H1 (cell line): ENCODE measurements at regions not wholly inside any gene's neighbourhood (a gene's known extent, or its start where the extent isn't known, plus 50 kb on each side); places are given as distances from the start of the nearest gene placed in this dataset.
A peak's percentile ranks its signal among the peaks of the same experiment; 100 is the strongest.

Source experiments
- CTCF ChIA-PET: fragments of 300-600 bp; sonication (Branson Sonifier 250); formaldehyde crosslinking; loops from one replicate; lab custom pipeline; 2021; ENCODE audit not compliant: partially characterized antibody; lab: Charles Lee
- POLR2A ChIA-PET: fragments of 300-600 bp; sonication (Branson Sonifier 250); formaldehyde crosslinking; loops from one replicate; lab custom pipeline; 2021; ENCODE audit warnings: inconsistent platforms; ENCODE audit not compliant: partially characterized antibody; lab: Charles Lee
- DNase-seq, 2 experiments: peaks; one replicate each; pipeline versions ENCODE4 v3.0.0 to v3.0.0-alpha.2; 2010 to 2022; ENCODE audit warnings: low spot score in 2 of 2, low read depth in 1 of 2, mixed read lengths in 1 of 2
- FAIRE-seq: peaks from 2 replicates; lab custom pipeline; 2011; peaks lifted over from hg19 to GRCh38; lab: Jason Lieb, UNC
- H2AFZ ChIP-seq: 2 replicates; pipeline ENCODE4 v1.8.1; 2012; ENCODE audit warnings: low read length, inconsistent platforms
- H2AK5ac ChIP-seq: 2 replicates; pipeline ENCODE4 v1.6.1; 2013; ENCODE audit warnings: low read depth, low read length
- H2BK120ac ChIP-seq: replicated peaks from 2 replicates; pipeline ENCODE3; 2013; ENCODE audit warnings: low read depth, low read length, inconsistent platforms
- H2BK12ac ChIP-seq: 2 replicates; pipeline ENCODE4 v1.6.1; 2013; ENCODE audit warnings: low read depth, low read length
- H2BK15ac ChIP-seq: 2 replicates; pipeline ENCODE4 v1.6.1; 2013; ENCODE audit warnings: low read length
- H2BK20ac ChIP-seq: 2 replicates; pipeline ENCODE4 v1.6.1; 2013; ENCODE audit warnings: low read length
- H2BK5ac ChIP-seq: 2 replicates; pipeline ENCODE4 v1.6.1; 2013; ENCODE audit warnings: low read depth, low read length
- H3K14ac ChIP-seq: 2 replicates; pipeline ENCODE4 v1.6.1; 2013; ENCODE audit warnings: inconsistent platforms; ENCODE audit not compliant: insufficient read length
- H3K18ac ChIP-seq: 2 replicates; pipeline ENCODE4 v1.6.1; 2013; ENCODE audit warnings: low read length; ENCODE audit errors: extremely low read depth
- H3K23ac ChIP-seq: 2 replicates; pipeline ENCODE4 v1.6.1; 2013; ENCODE audit warnings: inconsistent platforms; ENCODE audit not compliant: insufficient read length
- H3K23me2 ChIP-seq: 2 replicates; pipeline ENCODE4 v1.6.1; 2013; ENCODE audit warnings: low read depth, low read length
- H3K27ac ChIP-seq: 2 replicates; pipeline ENCODE4 v1.6.1; 2011; ENCODE audit warnings: low read depth, low read length, inconsistent platforms
- H3K27me3 ChIP-seq, 4 experiments: replicated peaks in 1 of 4; 1 replicate in 1 of 4; 2 replicates in 3 of 4; pipeline versions ENCODE4 v1.6.1 to v1.8.1; 2011 to 2013; ENCODE audit warnings: low read length in 3 of 4, mild to moderate bottlenecking in 3 of 4, inconsistent platforms in 2 of 4, mixed read lengths in 2 of 4, moderate library complexity in 1 of 4; ENCODE audit not compliant: control insufficient read depth in 3 of 4, insufficient read depth in 3 of 4; ENCODE audit errors: extremely low read depth in 1 of 4
- H3K36me3 ChIP-seq, 4 experiments: 2 replicates each; pipeline versions ENCODE4 v1.6.1 to v1.8.1; 2011 to 2013; ENCODE audit warnings: mild to moderate bottlenecking in 4 of 4, low read length in 3 of 4, moderate library complexity in 2 of 4, control low read depth in 1 of 4, inconsistent platforms in 1 of 4; ENCODE audit not compliant: insufficient read depth in 4 of 4, control insufficient read depth in 2 of 4
- H3K4ac ChIP-seq: replicated peaks from 2 replicates; pipeline ENCODE3; 2013; ENCODE audit warnings: low read length, low read depth, mixed read lengths, inconsistent platforms; ENCODE audit not compliant: insufficient read length
- H3K4me1 ChIP-seq, 4 experiments: replicated peaks in 1 of 4; 1 replicate in 1 of 4; 2 replicates in 3 of 4; pipeline versions ENCODE4 v1.6.1 to v1.8.1; 2011 to 2013; ENCODE audit warnings: low read length in 3 of 4, inconsistent platforms in 2 of 4, mixed read lengths in 1 of 4; ENCODE audit not compliant: insufficient read depth in 4 of 4, control insufficient read depth in 3 of 4
- H3K4me2 ChIP-seq, 2 experiments: 2 replicates each; pipeline versions ENCODE4 v1.6.1 to v1.8.1; 2011 to 2013; ENCODE audit warnings: low read depth in 2 of 2, low read length in 2 of 2, control low read depth in 1 of 2, inconsistent platforms in 1 of 2, mild to moderate bottlenecking in 1 of 2; ENCODE audit not compliant: insufficient read depth in 1 of 2
- H3K4me3 ChIP-seq, 4 experiments: fragments of 200-600, 300-600 bp in 1 of 4; sonication (generic), shearing (Covaris generic), sonication (Bioruptor Twin) in 1 of 4; 2 replicates each; pipeline versions ENCODE4 v1.5.1 to v1.8.1; 2011 to 2016; ENCODE audit warnings: low read length in 4 of 4, low read depth in 3 of 4, control low read depth in 2 of 4, inconsistent platforms in 2 of 4, mild to moderate bottlenecking in 2 of 4, mixed read lengths in 1 of 4, moderate library complexity in 1 of 4; ENCODE audit not compliant: insufficient read depth in 2 of 4; ENCODE audit errors: extremely low read depth in 1 of 4
- H3K56ac ChIP-seq: replicated peaks from 2 replicates; pipeline ENCODE3; 2013; ENCODE audit warnings: low read depth, mild to moderate bottlenecking, mixed read lengths, low read length, inconsistent platforms; ENCODE audit not compliant: insufficient read length
- H3K79me1 ChIP-seq: 2 replicates; pipeline ENCODE4 v1.6.1; 2013; ENCODE audit warnings: low read depth, low read length, control low read depth
- H3K79me2 ChIP-seq, 2 experiments: 2 replicates each; pipeline versions ENCODE4 v1.6.1 to v1.8.1; 2012 to 2013; ENCODE audit warnings: low read length in 2 of 2, mild to moderate bottlenecking in 2 of 2, inconsistent platforms in 1 of 2; ENCODE audit not compliant: insufficient read depth in 2 of 2, control insufficient read depth in 1 of 2
- H3K9ac ChIP-seq, 4 experiments: replicated peaks in 1 of 4; 1 replicate in 1 of 4; 2 replicates in 3 of 4; pipeline versions ENCODE4 v1.6.1 to v1.8.1; 2011 to 2013; ENCODE audit warnings: low read depth in 3 of 4, low read length in 3 of 4, control low read depth in 2 of 4, mild to moderate bottlenecking in 2 of 4, moderate library complexity in 2 of 4, inconsistent platforms in 1 of 4; ENCODE audit errors: extremely low read depth in 1 of 4
- H3K9me3 ChIP-seq, 2 experiments: 2 replicates each; pipeline versions ENCODE4 v1.6.1 to v1.8.1; 2012 to 2013; ENCODE audit warnings: mild to moderate bottlenecking in 2 of 2, moderate library complexity in 2 of 2, control low read depth in 1 of 2, inconsistent platforms in 1 of 2, low read depth in 1 of 2, low read length in 1 of 2, mixed read lengths in 1 of 2; ENCODE audit not compliant: insufficient read depth in 2 of 2
- H4K20me1 ChIP-seq, 2 experiments: replicated peaks in 1 of 2; 2 replicates each; pipeline versions ENCODE3 to v1.8.1; 2011 to 2013; ENCODE audit warnings: inconsistent platforms in 2 of 2, low read length in 2 of 2, mild to moderate bottlenecking in 1 of 2; ENCODE audit not compliant: insufficient read depth in 2 of 2, control insufficient read depth in 1 of 2
- H4K5ac ChIP-seq: 2 replicates; pipeline ENCODE4 v1.6.1; 2013; ENCODE audit warnings: low read length, low read depth, mixed read lengths, inconsistent platforms; ENCODE audit not compliant: insufficient read length
- H4K8ac ChIP-seq: 2 replicates; pipeline ENCODE4 v1.8.0; 2013; ENCODE audit warnings: mild to moderate bottlenecking, moderate library complexity, low read length, inconsistent platforms; ENCODE audit not compliant: insufficient read depth; ENCODE audit errors: extremely low read depth
- H4K91ac ChIP-seq: replicated peaks from 2 replicates; pipeline ENCODE3; 2013; ENCODE audit warnings: low read length, mixed read lengths, inconsistent platforms; ENCODE audit not compliant: insufficient read length
- FOSL1 ChIP-seq: IDR thresholded peaks from 2 replicates; pipeline ENCODE4 v1.6.1; 2011; ENCODE audit warnings: mild to moderate bottlenecking, low read depth, low read length, moderate library complexity; ENCODE audit not compliant: insufficient read depth
- RAD21 ChIP-seq, 2 experiments: IDR thresholded peaks in 1 of 2; conservative IDR thresholded peaks in 1 of 2; 2 replicates each; pipeline ENCODE4 v1.6.1; 2011; ENCODE audit warnings: low read depth in 2 of 2, low read length in 2 of 2, improper control_type of control experiment in 1 of 2, inconsistent platforms in 1 of 2, mild to moderate bottlenecking in 1 of 2, moderate library complexity in 1 of 2
- WGBS, 2 experiments: shearing (Covaris generic) in 1 of 2; methylation state at CpG; one replicate each; pipeline versions ENCODE4 v1.1.6 to v1.1.7; 2013 to 2015; ENCODE audit warnings: low lambda C conversion rate in 2 of 2, mixed read lengths in 2 of 2, inconsistent platforms in 1 of 2, low coverage in 1 of 2, missing lambda C conversion rate in 1 of 2; ENCODE audit not compliant: insufficient replicate concordance in 2 of 2, insufficient coverage in 1 of 2, insufficient read length in 1 of 2; ENCODE audit errors: extremely low coverage in 1 of 2, missing lambda C conversion rate in 1 of 2; 5-methylcytosine and 5-hydroxymethylcytosine counted together
- TF ChIP-seq, protein P1 (sequence below), 3 experiments: IDR thresholded peaks; 1 replicate in 2 of 3; 2 replicates in 1 of 3; pipeline versions ENCODE4 v1.5.1 to v1.6.1; 2011; ENCODE audit warnings: low read length in 3 of 3, mild to moderate bottlenecking in 3 of 3, inconsistent platforms in 2 of 3, low read depth in 1 of 3, moderate library complexity in 1 of 3; ENCODE audit not compliant: insufficient read depth in 1 of 3; ENCODE audit errors: control extremely low read depth in 1 of 3

DNA sequence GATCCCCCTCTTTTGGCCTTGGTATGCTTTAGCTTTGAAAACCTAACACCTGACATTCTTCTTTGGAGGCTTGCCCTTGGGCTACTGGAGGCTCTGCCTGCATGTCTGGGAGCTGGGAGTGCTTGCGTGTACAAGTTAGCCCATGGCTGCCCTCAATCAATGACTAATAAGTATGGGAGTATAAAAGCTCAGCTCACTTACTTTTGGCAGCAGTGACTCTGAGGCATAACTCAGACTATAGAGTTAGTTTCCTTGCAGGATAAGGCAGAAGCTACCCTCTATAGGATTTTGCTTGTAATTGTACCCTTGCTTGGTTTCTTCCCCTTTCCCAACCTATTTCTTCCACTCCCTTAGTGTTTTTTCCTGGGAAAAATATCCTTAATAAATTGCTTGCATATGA lies 247.9 kb downstream of the PPP1R2C start:
- no peak overlapping the region for H3K9ac ChIP-seq
- no peak overlapping the region for H3K4me3 ChIP-seq
- H2BK20ac ChIP-seq: no peak overlapping the region
- H3K4me1 ChIP-seq: no peaks in the 10 kb centered on the region
- no peak overlapping the region for H3K14ac ChIP-seq
- H3K4me2 ChIP-seq: no peak overlapping the region
- no peaks in the 10 kb centered on the region for H3K79me2 ChIP-seq
- H3K27ac ChIP-seq: no peak overlapping the region
- DNase-seq (no peak), FAIRE-seq (no peak)
- no peaks in the 10 kb centered on the region for H3K36me3 ChIP-seq
- H2BK12ac ChIP-seq: no peak overlapping the region
- no peaks in the 10 kb centered on the region for H3K79me1 ChIP-seq
- no peaks in the 10 kb centered on the region for H3K23me2 ChIP-seq
- CTCF ChIA-PET: no interaction called here
- H2BK120ac ChIP-seq: no peak overlapping the region
- no peak overlapping the region for H4K8ac ChIP-seq
- H3K9me3 ChIP-seq: peaks cover 0 to 4% of the 10 kb centered on the region in 2 experiments; a peak in 1 of 4 replicates
- no peak overlapping the region for H3K18ac ChIP-seq
- H3K23ac ChIP-seq: no peak overlapping the region
- H2BK5ac ChIP-seq: no peak overlapping the region
- H4K5ac ChIP-seq: no peak overlapping the region
- peak in 1 of 2 experiments; percentile 47; a peak in 2 of 4 replicates for TF ChIP-seq RAD21 (IDR thresholded peaks at IDR 0.05 in 1 of 2, conservative IDR thresholded peaks at IDR 0.05 in 1 of 2; ENCODE audit: low read depth in 2 of 2, low read length in 2 of 2)
- TF ChIP-seq FOSL1: no peak
- TF ChIP-seq, protein P1, sequence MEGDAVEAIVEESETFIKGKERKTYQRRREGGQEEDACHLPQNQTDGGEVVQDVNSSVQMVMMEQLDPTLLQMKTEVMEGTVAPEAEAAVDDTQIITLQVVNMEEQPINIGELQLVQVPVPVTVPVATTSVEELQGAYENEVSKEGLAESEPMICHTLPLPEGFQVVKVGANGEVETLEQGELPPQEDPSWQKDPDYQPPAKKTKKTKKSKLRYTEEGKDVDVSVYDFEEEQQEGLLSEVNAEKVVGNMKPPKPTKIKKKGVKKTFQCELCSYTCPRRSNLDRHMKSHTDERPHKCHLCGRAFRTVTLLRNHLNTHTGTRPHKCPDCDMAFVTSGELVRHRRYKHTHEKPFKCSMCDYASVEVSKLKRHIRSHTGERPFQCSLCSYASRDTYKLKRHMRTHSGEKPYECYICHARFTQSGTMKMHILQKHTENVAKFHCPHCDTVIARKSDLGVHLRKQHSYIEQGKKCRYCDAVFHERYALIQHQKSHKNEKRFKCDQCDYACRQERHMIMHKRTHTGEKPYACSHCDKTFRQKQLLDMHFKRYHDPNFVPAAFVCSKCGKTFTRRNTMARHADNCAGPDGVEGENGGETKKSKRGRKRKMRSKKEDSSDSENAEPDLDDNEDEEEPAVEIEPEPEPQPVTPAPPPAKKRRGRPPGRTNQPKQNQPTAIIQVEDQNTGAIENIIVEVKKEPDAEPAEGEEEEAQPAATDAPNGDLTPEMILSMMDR (IDR thresholded peaks at IDR 0.05; ENCODE audit: control extremely low read depth in 1 of 3, insufficient read depth in 1 of 3, low read depth in 1 of 3, low read length in 3 of 3): peak in 1 of 3 experiments; percentile 14; a peak in 1 of 4 replicates
- POLR2A ChIA-PET: no interaction called here
- no peak overlapping the region for H2BK15ac ChIP-seq
- H4K20me1 ChIP-seq: no peaks in the 10 kb centered on the region
- no peaks in the 10 kb centered on the region for H3K27me3 ChIP-seq
- no peak overlapping the region for H4K91ac ChIP-seq
- WGBS, 2 experiments: 67% methylated on average over 1 of the region's 1 CpG; no CpG with 5 or more reads in 1 of the 2 experiments
- H3K56ac ChIP-seq: no peak overlapping the region
- no peak overlapping the region for H2AFZ ChIP-seq
- no peak overlapping the region for H3K4ac ChIP-seq
- H2AK5ac ChIP-seq: no peak overlapping the region
